ENCODE measurements at regions not wholly inside any gene's neighbourhood (a gene's known extent, or its start where the extent isn't known, plus 50 kb on each side); places are given as distances from the start of the nearest gene placed in this dataset.
A peak's percentile ranks its signal among the peaks of the same experiment; 100 is the strongest.
"Not testable (repeated sequence)": the region's sequence is repeated elsewhere in the genome, so short reads cannot be mapped to it uniquely, and the experiment has no call there.

- H3K4me3 ChIP-seq; H3K27me3 ChIP-seq; DNase-seq; H3K36me3 ChIP-seq (ENCODE audit: low read depth, missing control alignments); H3K9me3 ChIP-seq; H3K27ac ChIP-seq; intact Hi-C loops (cut with DNase I; ENCODE audit: low total_unique reads); H3K4me1 ChIP-seq: not testable (repeated sequence)
- WGBS, 2 donors, result no CpG with 5 or more reads among the region's 4 CpGs
Observed at GRCh38 chr9:61817127-61817705, 627.4 kb downstream of the SPATA31A7 start.

DNA sequence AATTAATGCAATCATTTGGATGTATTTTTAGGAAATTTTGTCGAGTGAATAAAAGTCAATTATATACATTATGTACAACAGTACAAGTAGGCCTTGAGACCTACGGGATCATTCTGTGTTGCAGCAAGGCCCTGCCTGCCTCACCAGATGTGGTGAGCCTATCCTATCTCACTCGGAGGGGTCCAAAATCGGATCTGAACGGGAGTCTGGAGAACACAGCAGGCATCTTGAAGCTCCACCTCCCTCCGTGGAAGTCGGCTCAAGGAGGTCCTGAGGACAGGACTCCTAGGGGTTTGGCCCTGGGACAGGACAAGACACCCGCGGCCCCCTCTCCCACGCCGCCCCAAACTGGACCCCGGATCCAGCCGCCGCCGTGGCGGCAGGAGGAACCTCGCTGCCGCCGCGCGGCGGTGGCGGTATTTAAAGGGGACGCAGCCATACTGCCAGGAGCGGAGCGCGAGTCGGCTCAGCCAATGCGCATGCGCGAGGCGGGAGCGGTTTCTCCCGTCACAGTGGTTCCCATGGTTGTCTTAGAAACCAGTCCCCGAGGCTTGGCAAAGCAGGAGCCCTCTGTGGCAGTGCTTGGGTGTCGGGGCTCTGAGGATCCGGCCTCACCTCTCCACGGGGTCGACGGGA, 663.9 kb downstream of the SPATA31A7 start:
- not testable (repeated sequence) for H3K9me3 ChIP-seq
- peak overlapping the region; percentile 29 to 37 for H3K4me3 ChIP-seq
- peak; percentile 89 for DNase-seq

DNA sequence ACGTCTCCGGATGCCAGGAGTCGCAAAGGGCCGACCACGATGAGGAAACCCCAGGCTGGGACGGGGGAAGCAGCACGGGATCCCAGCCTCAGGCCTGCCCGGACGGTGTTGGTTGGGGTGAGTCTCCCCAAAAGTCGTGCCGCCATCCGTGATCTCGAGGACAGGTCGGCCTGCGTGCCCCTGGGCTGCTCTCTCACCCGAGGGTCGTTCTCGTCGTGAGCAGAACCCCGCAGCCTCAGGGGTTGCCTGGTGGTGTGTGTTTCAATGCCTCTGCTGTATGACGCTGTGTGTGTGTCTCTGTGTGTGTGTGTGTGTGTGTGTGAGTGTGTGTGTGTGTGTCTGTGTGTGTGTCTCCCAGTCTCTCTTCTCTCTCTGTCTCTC, 664.4 kb downstream of the SPATA31A7 start:
- intact Hi-C loops (cut with DNase I; ENCODE audit: low total_unique reads); H3K9me3 ChIP-seq; H3K4me1 ChIP-seq; DNase-seq; H3K27ac ChIP-seq; H3K27me3 ChIP-seq; H3K36me3 ChIP-seq (ENCODE audit: low read depth, missing control alignments): not testable (repeated sequence)
- no CpG with 5 or more reads among the region's 21 CpGs for WGBS, 2 donors
- H3K4me3 ChIP-seq, result peak overlapping the region; percentile 29 to 37

More for the DNA sequence above, 663.9 kb downstream of the SPATA31A7 start:
- WGBS, 2 donors, result 0% methylated on average over 12 of the region's 40 CpGs; no CpG with 5 or more reads in 1 of the 2 donors
- intact Hi-C loops (cut with DNase I; ENCODE audit: low total_unique reads); H3K36me3 ChIP-seq (ENCODE audit: low read depth, missing control alignments); H3K27ac ChIP-seq; H3K27me3 ChIP-seq; H3K4me1 ChIP-seq: not testable (repeated sequence)

DNA sequence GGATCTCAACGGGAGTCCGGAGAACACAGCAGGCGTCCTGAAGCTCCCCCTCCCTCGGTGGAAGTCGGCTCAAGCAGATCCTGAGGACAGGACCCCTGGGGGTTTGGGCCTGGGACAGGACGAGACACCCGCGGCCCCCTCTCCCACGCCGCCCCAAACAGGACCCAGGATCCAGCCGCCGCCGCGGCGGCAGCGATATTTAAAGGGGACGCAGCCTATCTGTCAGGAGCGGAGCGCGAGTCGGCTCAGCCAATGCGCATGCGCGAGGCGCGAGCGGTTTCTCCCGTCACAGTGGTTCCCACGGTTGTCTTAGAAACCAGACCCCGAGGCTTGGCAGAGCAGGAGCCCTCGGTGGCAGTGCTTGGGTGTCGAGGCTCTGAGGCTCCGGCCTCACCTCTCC, 666.4 kb downstream of the SPATA31A7 start:
- intact Hi-C loops (cut with DNase I; ENCODE audit: low total_unique reads); H3K27me3 ChIP-seq; H3K4me3 ChIP-seq; H3K9me3 ChIP-seq; H3K36me3 ChIP-seq (ENCODE audit: low read depth, missing control alignments); DNase-seq; H3K27ac ChIP-seq; H3K4me1 ChIP-seq: not testable (repeated sequence)
- no CpG with 5 or more reads among the region's 33 CpGs for WGBS, 2 donors

- H3K4me1 ChIP-seq; H3K4me3 ChIP-seq; H3K27me3 ChIP-seq; H3K9me3 ChIP-seq; intact Hi-C loops (cut with DNase I; ENCODE audit: low total_unique reads); H3K27ac ChIP-seq; H3K36me3 ChIP-seq (ENCODE audit: low read depth, missing control alignments): not testable (repeated sequence)
- WGBS, 2 donors, result 36 to 45% methylated on average over 8 of the region's 28 CpGs
- DNase-seq, result peak; percentile 9
Observed at GRCh38 chr9:61856858-61857453, 667.1 kb downstream of the SPATA31A7 start.

GRCh38 chr9:61857709-61858351, 668.0 kb downstream of the SPATA31A7 start:
- H3K4me3 ChIP-seq; H3K9me3 ChIP-seq; intact Hi-C loops (cut with DNase I; ENCODE audit: low total_unique reads); H3K4me1 ChIP-seq; H3K36me3 ChIP-seq (ENCODE audit: low read depth, missing control alignments); DNase-seq; H3K27me3 ChIP-seq; H3K27ac ChIP-seq: not testable (repeated sequence)
- no CpG with 5 or more reads among the region's 42 CpGs for WGBS, 2 donors

- H3K27ac ChIP-seq, result not testable (repeated sequence)
Observed at GRCh38 chr9:61862431-61862971, 672.7 kb downstream of the SPATA31A7 start.

DNA sequence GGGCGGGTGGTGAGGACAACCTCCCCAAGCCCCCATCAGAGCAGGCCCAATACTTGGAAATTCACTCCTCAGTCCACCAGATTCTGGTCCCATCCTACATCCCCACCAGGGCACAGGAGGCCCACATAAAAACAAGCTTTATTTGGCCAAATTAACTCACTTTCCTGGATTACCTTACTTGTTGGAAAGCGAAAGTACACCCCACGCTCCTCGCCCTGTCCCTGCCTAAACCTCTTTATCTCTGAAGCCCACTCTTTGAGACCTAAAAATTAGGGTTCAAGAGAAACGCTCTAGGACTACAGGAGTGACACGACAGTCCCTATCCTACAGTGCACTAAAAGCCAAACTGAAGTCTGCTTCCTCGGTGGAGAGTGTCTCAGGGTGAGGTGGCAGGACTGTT, 674.6 kb downstream of the SPATA31A7 start:
- DNase-seq; H3K4me3 ChIP-seq; H3K4me1 ChIP-seq; H3K9me3 ChIP-seq; intact Hi-C loops (cut with DNase I; ENCODE audit: low total_unique reads); H3K27me3 ChIP-seq; H3K27ac ChIP-seq; H3K36me3 ChIP-seq (ENCODE audit: low read depth, missing control alignments): not testable (repeated sequence)
- 95% methylated on average over 5 of the region's 7 CpGs; no CpG with 5 or more reads in 1 of the 2 donors for WGBS, 2 donors

More at GRCh38 chr9:61862431-61862971, 672.7 kb downstream of the SPATA31A7 start:
- H3K4me3 ChIP-seq; H3K27me3 ChIP-seq; intact Hi-C loops (cut with DNase I; ENCODE audit: low total_unique reads); H3K36me3 ChIP-seq (ENCODE audit: low read depth, missing control alignments); H3K4me1 ChIP-seq; H3K9me3 ChIP-seq: not testable (repeated sequence)
- 24% methylated on average over 10 of the region's 29 CpGs; no CpG with 5 or more reads in 1 of the 2 donors for WGBS, 2 donors
- DNase-seq, result peak; percentile 73

DNA sequence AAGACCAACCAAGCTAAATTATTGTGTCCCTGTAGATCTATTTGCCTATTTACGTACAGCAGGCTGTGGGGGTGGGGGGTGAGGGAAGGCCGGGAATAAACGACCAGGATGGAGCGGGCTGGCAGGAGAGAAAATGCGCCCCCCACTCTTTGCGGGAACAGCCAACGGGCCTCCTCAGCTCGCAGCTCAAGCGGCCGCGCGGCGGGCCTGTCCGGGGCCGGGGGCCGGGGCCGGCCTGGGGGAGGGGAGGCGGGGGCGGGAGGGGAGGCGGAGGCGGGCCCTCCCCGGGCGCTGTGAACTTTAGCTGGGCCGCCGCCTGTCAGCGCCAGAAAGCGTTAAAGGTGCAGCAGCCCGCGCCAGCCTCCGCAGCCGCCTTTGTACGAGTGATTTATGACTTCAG, 679.1 kb downstream of the SPATA31A7 start:
- H3K27ac ChIP-seq; H3K4me3 ChIP-seq; intact Hi-C loops (cut with DNase I; ENCODE audit: low total_unique reads); H3K4me1 ChIP-seq; DNase-seq; H3K9me3 ChIP-seq; H3K36me3 ChIP-seq (ENCODE audit: low read depth, missing control alignments); H3K27me3 ChIP-seq: not testable (repeated sequence)
- no CpG with 5 or more reads among the region's 32 CpGs for WGBS, 2 donors

DNA sequence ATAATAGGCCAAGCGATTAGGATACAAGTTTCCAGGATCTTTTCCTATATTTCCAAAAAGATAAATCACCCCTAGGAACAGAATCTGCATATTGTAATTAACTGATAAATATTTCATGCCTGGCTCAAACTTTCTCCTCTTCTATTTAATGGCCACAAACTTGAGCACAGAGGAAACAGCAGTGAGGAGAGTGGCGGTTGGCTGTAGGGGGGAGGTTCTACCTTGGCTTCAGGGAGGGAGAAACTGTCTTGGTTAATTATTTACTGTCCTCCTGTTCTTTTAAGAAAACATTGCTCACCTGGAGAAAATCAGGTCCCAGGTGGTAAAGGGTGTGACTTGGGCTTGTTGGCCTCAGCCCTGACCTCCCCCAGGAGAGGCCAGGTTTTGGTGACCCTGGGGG, 682.5 kb downstream of the SPATA31A7 start:
- DNase-seq; H3K36me3 ChIP-seq (ENCODE audit: low read depth, missing control alignments); H3K4me3 ChIP-seq; H3K27me3 ChIP-seq; H3K27ac ChIP-seq; intact Hi-C loops (cut with DNase I; ENCODE audit: low total_unique reads); H3K9me3 ChIP-seq; H3K4me1 ChIP-seq: not testable (repeated sequence)
- WGBS, 2 donors, result 94 to 100% methylated on average over 1 of the region's 2 CpGs

Measured in testis (tissue), 2 donors.